Caco-2 (cell line): ENCODE measurements at regions not wholly inside any gene's neighbourhood (a gene's known extent, or its start where the extent isn't known, plus 50 kb on each side); places are given as distances from the start of the nearest gene placed in this dataset.

Experiments
- BruUV-seq: library from RNA; stranded (reverse); fragments of 400-500 nt; replicated peaks from 2 replicates; lab custom pipeline; 2021; lab: Mats Ljungman, UMichigan
- CTCF ChIA-PET: fragments of 300-600 bp; sonication (Branson Sonifier 250); formaldehyde crosslinking; loops from one replicate; lab custom pipeline; 2022; ENCODE audit warnings: antibody characterized with exemption; lab: Charles Lee
- POLR2A ChIA-PET: fragments of 300-600 bp; sonication (Branson Sonifier 250); formaldehyde crosslinking; loops from one replicate; lab custom pipeline; 2022; ENCODE audit warnings: antibody characterized with exemption; lab: Charles Lee
- DNase-seq, 2 experiments: peaks; one replicate each; pipeline versions ENCODE4 v3.0.0 to v3.0.0-alpha.2; 2020 to 2022
- H3K27me3 ChIP-seq: replicated peaks from 2 replicates; pipeline ENCODE4 v1.6.0; 2011; ENCODE audit warnings: low read length; ENCODE audit not compliant: control insufficient read depth, insufficient read depth
- H3K36me3 ChIP-seq: 2 replicates; pipeline ENCODE4 v1.5.1; 2011; ENCODE audit warnings: low read length; ENCODE audit not compliant: control insufficient read depth, insufficient read depth
- H3K4me1 ChIP-seq: fragments of 250-450 bp; sonication (Bioruptor Pico); 2 replicates; pipeline ENCODE4 v1.5.1; 2020; ENCODE audit warnings: mild to moderate bottlenecking
- H3K4me3 ChIP-seq: 2 replicates; pipeline ENCODE4 v1.5.1; 2011; ENCODE audit warnings: low read depth, mild to moderate bottlenecking, control low read depth, low read length
- H3K9me3 ChIP-seq: fragments of 250-450 bp; sonication (Bioruptor Pico); 2 replicates; pipeline ENCODE4 v1.5.1; 2020; ENCODE audit warnings: mild to moderate bottlenecking, moderate library complexity
- H3K27ac Mint-ChIP-seq: one replicate; pipeline ENCODE4 v1.8.0; 2022; ENCODE audit warnings: mixed read lengths; ENCODE audit not compliant: unreplicated experiment
- H3K27me3 Mint-ChIP-seq: one replicate; pipeline ENCODE4 v1.8.0; 2022; ENCODE audit warnings: mixed read lengths; ENCODE audit not compliant: insufficient read depth, unreplicated experiment
- H3K36me3 Mint-ChIP-seq: one replicate; pipeline ENCODE4 v1.8.0; 2022; ENCODE audit warnings: mild to moderate bottlenecking, mixed read lengths; ENCODE audit not compliant: insufficient read depth, unreplicated experiment
- H3K4me1 Mint-ChIP-seq: one replicate; pipeline ENCODE4 v1.8.0; 2022; ENCODE audit warnings: low read depth, mixed read lengths; ENCODE audit not compliant: unreplicated experiment
- H3K4me3 Mint-ChIP-seq: one replicate; pipeline ENCODE4 v1.8.0; 2022; ENCODE audit warnings: mild to moderate bottlenecking, moderate library complexity, mixed read lengths; ENCODE audit not compliant: unreplicated experiment
- H3K9me3 Mint-ChIP-seq: one replicate; pipeline ENCODE4 v1.8.0; 2022; ENCODE audit warnings: mixed read lengths; ENCODE audit not compliant: unreplicated experiment
- CTCF ChIP-seq, 2 experiments: fragments of 200-600 bp in 1 of 2; IDR thresholded peaks; 1 replicate in 1 of 2; 2 replicates in 1 of 2; pipeline versions ENCODE4 v1.5.1 to v1.8.0; 2011 to 2022; ENCODE audit warnings: antibody characterized with exemption in 1 of 2, control low read depth in 1 of 2, inconsistent platforms in 1 of 2, low read depth in 1 of 2, low read length in 1 of 2, mild to moderate bottlenecking in 1 of 2, moderate library complexity in 1 of 2; ENCODE audit not compliant: insufficient read depth in 1 of 2, severe bottlenecking in 1 of 2, unreplicated experiment in 1 of 2
- intact Hi-C: fragments of 100-400 bp; cut with micrococcal nuclease; formaldehyde crosslinking; loops from one replicate; pipeline ENCODE4 v1.10.0; 2022; ENCODE audit not compliant: unreplicated experiment

DNA sequence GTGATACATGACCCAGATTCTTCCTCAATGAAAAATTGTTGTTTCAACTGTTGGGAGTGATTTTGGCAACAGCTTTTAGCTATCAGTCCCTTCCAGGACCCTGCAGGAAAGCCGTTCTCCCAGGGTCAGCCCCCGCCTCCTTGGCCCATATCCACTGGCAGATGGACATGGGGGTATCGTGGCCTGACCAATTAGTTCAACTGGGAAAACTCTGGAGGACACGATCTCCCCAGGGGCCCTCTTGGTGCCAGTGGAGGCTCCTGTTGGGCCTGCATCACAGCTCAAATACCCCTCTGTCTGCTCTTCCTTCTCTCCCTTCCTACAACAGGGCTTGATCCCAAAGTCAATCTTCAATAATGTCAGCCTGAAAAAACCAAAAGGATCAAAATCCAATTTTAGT is 272.5 kb upstream of the B3GAT1 start:
- no TSS peak for BruUV-seq
- Histone ChIP-seq H3K9me3 (no peaks in the 10 kb centered on the region), H3K27me3 (no peaks in the 10 kb centered on the region), H3K4me3 (no peak overlapping the region), H3K36me3 (no peaks in the 10 kb centered on the region), H3K4me1 (no peaks in the 10 kb centered on the region)
- intact Hi-C loops: no loop called here
- H3K27me3 Mint-ChIP-seq: peaks cover 12% of the 10 kb centered on the region
- H3K9me3 Mint-ChIP-seq: no peaks in the 10 kb centered on the region
- CTCF ChIA-PET: no interaction called here
- no peak overlapping the region for H3K27ac Mint-ChIP-seq
- POLR2A ChIA-PET: no interaction called here
- no peak for TF ChIP-seq CTCF (IDR thresholded peaks at IDR 0.05; ENCODE audit: insufficient read depth in 1 of 2, low read depth in 1 of 2, low read length in 1 of 2, severe bottlenecking in 1 of 2, unreplicated experiment in 1 of 2)
- no peaks in the 10 kb centered on the region for H3K4me1 Mint-ChIP-seq
- no peak overlapping the region for H3K4me3 Mint-ChIP-seq
- no peaks in the 10 kb centered on the region for H3K36me3 Mint-ChIP-seq
- no peak for DNase-seq

GRCh38 chr11:134683860-134684259 is 271.8 kb upstream of the B3GAT1 start:
- intact Hi-C loops: no loop called here
- H3K9me3 Mint-ChIP-seq: no peaks in the 10 kb centered on the region
- TF ChIP-seq CTCF (IDR thresholded peaks at IDR 0.05; ENCODE audit: insufficient read depth in 1 of 2, low read depth in 1 of 2, low read length in 1 of 2, severe bottlenecking in 1 of 2, unreplicated experiment in 1 of 2): no peak
- H3K4me1 Mint-ChIP-seq: no peaks in the 10 kb centered on the region
- CTCF ChIA-PET: interaction anchor here (0.6 kb wide), 1 partner anchor 57 kb away, joined by 3 read pairs; no protein-coding TSS in a partner anchor
- no peaks in the 10 kb centered on the region for H3K36me3 ChIP-seq
- no peak overlapping the region for H3K27ac Mint-ChIP-seq
- H3K9me3 ChIP-seq: no peaks in the 10 kb centered on the region
- H3K27me3 Mint-ChIP-seq: peaks cover 10% of the 10 kb centered on the region
- no peaks in the 10 kb centered on the region for H3K36me3 Mint-ChIP-seq
- no peaks in the 10 kb centered on the region for H3K4me1 ChIP-seq
- POLR2A ChIA-PET: no interaction called here
- no peak overlapping the region for H3K4me3 ChIP-seq
- DNase-seq: no peak
- H3K4me3 Mint-ChIP-seq: no peak overlapping the region
- BruUV-seq: no TSS peak
- no peaks in the 10 kb centered on the region for H3K27me3 ChIP-seq

- peaks cover 7% of the 10 kb centered on the region for H3K27me3 Mint-ChIP-seq
- H3K36me3 Mint-ChIP-seq: no peaks in the 10 kb centered on the region
- Histone ChIP-seq H3K36me3 (no peaks in the 10 kb centered on the region), H3K27me3 (no peaks in the 10 kb centered on the region), H3K9me3 (no peaks in the 10 kb centered on the region), H3K4me1 (no peaks in the 10 kb centered on the region), H3K4me3 (no peak overlapping the region)
- H3K27ac Mint-ChIP-seq: no peak overlapping the region
- H3K9me3 Mint-ChIP-seq: no peaks in the 10 kb centered on the region
- no TSS peak for BruUV-seq
- DNase-seq: no peak
- CTCF ChIA-PET: no interaction called here
- intact Hi-C loops: no loop called here
- H3K4me3 Mint-ChIP-seq: no peak overlapping the region
- POLR2A ChIA-PET: no interaction called here
- TF ChIP-seq CTCF (IDR thresholded peaks at IDR 0.05; ENCODE audit: insufficient read depth in 1 of 2, low read depth in 1 of 2, low read length in 1 of 2, severe bottlenecking in 1 of 2, unreplicated experiment in 1 of 2): no peak
- no peaks in the 10 kb centered on the region for H3K4me1 Mint-ChIP-seq
These were observed 270.5 kb upstream of the B3GAT1 start for GRCh38 chr11:134682577-134682976.
